22Rv1 (cell line): ENCODE measurements at regions not wholly inside any gene's neighbourhood (a gene's known extent, or its start where the extent isn't known, plus 50 kb on each side); places are given as distances from the start of the nearest gene placed in this dataset.
"Not testable (repeated sequence)": the region's sequence is repeated elsewhere in the genome, so short reads cannot be mapped to it uniquely, and the experiment has no call there.

Source experiments
- H3K27ac ChIP-seq: fragments of 450-650 bp; 2 replicates; pipeline ENCODE4 v1.5.1; 2017
- ZFX ChIP-seq: fragments of 450-650 bp; IDR thresholded peaks from 2 replicates; pipeline ENCODE4 v1.6.1; 2017; ENCODE audit warnings: antibody characterized with exemption, borderline replicate concordance
- TF ChIP-seq, protein P1 (sequence below): fragments of 450-650 bp; IDR thresholded peaks from 2 replicates; pipeline ENCODE4 v1.5.1; 2017; ENCODE audit warnings: mild to moderate bottlenecking

DNA sequence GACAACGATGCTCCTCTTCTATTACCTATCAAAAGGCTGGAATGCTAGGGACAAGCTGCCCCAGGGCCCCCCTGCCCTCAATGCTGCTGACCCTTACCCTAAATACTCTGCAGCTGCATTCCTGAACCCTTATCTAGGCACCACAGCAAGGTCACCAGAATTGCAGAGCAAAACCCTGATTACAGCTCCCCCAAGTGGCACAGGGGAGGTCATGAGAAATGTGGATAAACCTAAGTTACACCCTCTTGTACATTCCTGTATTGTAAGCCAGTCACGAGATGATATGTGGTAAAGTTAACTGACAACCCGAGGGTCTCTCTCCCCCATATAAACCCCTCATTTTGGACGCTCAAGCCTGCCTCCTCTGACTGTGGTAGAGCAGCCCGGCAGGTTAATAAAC is 411.8 kb upstream of the STXBP6 start:
- no peak for TF ChIP-seq ZFX
- TF ChIP-seq, protein P1, sequence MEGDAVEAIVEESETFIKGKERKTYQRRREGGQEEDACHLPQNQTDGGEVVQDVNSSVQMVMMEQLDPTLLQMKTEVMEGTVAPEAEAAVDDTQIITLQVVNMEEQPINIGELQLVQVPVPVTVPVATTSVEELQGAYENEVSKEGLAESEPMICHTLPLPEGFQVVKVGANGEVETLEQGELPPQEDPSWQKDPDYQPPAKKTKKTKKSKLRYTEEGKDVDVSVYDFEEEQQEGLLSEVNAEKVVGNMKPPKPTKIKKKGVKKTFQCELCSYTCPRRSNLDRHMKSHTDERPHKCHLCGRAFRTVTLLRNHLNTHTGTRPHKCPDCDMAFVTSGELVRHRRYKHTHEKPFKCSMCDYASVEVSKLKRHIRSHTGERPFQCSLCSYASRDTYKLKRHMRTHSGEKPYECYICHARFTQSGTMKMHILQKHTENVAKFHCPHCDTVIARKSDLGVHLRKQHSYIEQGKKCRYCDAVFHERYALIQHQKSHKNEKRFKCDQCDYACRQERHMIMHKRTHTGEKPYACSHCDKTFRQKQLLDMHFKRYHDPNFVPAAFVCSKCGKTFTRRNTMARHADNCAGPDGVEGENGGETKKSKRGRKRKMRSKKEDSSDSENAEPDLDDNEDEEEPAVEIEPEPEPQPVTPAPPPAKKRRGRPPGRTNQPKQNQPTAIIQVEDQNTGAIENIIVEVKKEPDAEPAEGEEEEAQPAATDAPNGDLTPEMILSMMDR, result no peak

DNA sequence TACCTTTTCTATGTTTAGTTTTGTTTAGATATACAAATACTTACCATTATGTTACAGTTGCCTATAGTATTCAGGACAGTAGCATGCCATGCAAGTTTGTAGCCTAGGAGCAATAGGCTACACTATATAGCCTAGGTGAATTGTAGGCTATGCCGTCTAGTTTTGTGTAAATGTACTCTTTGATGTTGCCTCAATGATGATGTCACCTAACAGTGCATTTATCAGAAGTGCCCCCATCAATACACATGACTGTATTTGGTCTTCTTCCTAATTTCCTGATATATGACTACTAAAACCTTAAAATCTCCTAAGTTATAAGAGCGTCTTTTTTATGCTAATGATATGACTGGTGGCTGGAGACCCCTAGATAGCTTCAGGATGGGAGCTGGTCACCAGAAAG is 394.4 kb upstream of the STXBP6 start:
- H3K27ac ChIP-seq, result no peak overlapping the region
- TF ChIP-seq, protein P1, result no peak
- no peak for TF ChIP-seq ZFX

More for the DNA sequence above, 411.8 kb upstream of the STXBP6 start:
- no peak overlapping the region for H3K27ac ChIP-seq

DNA sequence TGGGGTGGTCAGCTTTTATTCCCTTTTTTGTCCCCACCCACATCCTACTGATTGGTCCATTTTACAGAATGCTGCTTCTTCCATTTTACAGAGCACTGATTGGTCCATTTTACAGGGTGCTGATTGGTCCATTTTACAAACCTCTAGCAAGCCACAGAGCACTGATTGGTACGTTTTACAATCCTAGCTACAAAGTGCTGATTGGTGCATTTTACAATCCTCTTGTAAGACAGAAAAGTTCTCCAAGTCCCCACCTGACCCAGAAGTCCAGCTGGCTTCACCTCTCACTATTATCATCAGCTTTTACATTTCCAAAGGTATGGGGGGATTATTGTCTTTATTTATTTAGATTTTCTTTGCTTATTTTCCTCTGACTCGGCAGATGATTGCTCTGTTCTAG is 390.4 kb upstream of the STXBP6 start:
- H3K27ac ChIP-seq, result not testable (repeated sequence)

DNA sequence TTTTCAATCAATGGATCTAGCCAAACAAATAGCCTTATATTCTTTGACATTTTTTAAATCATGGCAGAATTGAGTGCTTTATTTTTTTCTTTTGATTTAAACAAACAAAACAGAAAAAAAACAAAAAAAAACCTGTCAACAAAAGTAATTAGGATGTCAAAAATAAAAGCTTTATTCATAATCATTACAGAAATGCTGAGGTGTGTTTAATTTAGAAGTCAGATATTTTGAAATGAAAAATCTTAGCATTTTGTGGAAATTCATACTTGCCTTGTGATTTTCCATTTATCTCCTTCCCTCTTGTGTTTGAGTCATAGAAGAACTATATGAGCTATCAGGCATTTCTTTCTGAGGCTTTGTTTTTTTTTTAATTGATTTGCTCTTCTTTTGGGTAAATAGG is 387.0 kb upstream of the STXBP6 start:
- TF ChIP-seq, protein P1, result no peak
- H3K27ac ChIP-seq, result no peak overlapping the region

DNA sequence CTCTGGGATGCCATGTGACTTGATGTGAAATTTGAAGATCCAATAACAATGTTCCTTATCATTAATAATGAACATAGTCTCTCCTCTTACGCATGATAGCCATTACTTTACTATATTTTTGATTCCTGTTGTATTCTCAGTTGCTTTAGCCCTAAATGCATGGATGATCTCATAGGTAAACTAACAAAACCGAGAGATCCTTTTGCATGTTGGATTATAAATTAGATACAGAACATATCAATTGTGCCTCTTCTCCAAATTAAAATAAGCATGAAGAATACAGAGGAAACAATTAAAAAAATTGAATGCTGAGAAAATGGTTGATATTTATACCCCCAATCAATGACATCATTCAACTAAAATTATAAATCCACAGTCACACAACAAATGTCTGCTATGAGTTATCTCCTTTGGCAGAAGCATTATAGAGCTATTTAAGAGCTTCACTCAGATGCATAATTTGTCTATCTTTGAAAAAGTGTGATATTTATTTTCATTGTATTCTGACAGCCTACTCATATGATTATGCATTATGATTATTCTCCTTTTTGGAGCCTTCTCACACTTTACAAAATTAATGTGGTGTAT is 386.4 kb upstream of the STXBP6 start:
- no peak overlapping the region for H3K27ac ChIP-seq
- TF ChIP-seq, protein P1, result no peak
- TF ChIP-seq ZFX, result no peak

DNA sequence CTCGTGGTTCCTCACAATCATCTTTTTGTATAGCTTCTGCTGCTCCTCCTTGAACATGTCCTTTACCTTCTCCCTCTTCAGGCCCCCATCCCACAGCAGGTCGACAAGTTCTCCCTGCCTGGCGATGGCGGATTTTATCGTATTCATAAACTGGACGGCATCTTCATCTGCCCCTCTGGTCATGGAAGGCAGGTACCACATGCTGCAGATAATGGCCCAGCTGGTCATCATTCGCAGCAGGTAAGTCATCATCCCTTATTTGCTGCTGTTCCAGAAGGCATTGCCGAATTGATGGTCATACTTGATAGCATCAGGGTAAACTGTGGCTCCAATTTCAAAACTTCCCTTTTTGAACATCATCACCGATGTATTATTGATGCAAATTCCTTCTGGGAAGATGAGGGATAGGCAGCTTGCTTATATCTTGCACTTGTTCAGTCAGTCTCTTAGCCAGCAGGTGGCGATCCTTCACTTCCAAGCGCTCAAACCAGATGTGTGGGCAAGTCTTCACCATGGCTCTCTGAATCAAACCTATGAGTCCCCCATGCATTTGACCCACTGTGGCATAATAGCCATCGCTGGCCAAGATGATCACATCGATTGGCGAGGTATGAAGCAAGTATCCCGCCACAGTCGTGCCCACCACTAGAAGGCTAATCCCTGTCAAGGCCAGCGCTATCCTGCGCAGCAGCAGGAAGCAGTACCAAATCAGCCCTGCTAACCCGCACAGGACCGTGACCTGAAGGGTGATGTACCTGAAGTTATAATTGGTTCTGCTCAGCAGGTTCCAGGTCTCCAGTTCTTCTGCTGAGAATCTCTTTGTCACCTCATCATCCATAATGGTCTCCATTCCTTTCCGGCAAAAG is 381.5 kb upstream of the STXBP6 start:
- TF ChIP-seq ZFX, result no peak
- TF ChIP-seq, protein P1, result peak; percentile 77
- H3K27ac ChIP-seq, result no peak overlapping the region

DNA sequence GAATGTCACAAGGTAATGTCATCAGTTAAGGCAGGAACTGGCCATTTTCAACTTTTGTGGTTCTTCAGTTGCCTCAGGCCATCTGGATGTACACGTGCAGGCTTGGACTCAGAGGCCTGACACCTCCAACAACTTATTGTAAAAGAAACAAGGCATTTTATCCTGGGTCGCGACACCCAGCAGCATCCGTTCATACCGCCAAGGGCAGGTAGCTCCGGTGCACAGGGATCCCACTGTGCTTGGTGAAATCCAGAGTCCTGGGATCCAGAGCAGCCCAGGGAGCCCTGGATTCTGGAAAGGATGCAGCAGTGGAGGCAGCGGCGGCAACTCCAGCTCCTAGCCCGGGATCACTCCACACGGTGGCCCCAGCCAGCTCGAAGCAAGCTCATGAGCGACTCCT is 380.9 kb upstream of the STXBP6 start:
- TF ChIP-seq, protein P1, result no peak
- no peak for TF ChIP-seq ZFX
- no peak overlapping the region for H3K27ac ChIP-seq
